ENCODE measurements at regions not wholly inside any gene's neighbourhood (a gene's known extent, or its start where the extent isn't known, plus 50 kb on each side); places are given as distances from the start of the nearest gene placed in this dataset.

DNA sequence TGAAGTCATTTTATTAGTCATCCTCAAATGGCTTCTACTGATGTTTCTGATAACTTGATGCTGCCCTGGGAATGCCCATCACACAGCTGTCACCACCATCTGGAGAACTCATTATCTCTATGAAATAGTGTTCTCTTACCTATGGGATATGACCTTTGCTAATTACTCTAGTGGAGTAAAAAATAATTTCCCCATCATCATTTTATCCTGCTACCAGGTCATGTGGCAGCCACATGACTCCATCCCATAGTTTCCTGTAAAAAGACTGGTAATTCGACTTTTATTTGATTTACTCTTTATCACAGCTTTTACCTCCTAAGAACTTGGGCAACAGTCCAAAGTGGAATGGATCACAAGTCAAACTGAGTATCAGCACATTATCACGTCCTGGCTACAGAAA lies 76.1 kb upstream of the USP25 start:
- TF ChIP-seq POLR2A (IDR thresholded peaks at IDR 0.05), result no peak
- TF ChIP-seq, protein P1, sequence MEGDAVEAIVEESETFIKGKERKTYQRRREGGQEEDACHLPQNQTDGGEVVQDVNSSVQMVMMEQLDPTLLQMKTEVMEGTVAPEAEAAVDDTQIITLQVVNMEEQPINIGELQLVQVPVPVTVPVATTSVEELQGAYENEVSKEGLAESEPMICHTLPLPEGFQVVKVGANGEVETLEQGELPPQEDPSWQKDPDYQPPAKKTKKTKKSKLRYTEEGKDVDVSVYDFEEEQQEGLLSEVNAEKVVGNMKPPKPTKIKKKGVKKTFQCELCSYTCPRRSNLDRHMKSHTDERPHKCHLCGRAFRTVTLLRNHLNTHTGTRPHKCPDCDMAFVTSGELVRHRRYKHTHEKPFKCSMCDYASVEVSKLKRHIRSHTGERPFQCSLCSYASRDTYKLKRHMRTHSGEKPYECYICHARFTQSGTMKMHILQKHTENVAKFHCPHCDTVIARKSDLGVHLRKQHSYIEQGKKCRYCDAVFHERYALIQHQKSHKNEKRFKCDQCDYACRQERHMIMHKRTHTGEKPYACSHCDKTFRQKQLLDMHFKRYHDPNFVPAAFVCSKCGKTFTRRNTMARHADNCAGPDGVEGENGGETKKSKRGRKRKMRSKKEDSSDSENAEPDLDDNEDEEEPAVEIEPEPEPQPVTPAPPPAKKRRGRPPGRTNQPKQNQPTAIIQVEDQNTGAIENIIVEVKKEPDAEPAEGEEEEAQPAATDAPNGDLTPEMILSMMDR (IDR thresholded peaks at IDR 0.05), result no peak

Measured in prostate gland (tissue), 2 donors.